Endothelial cell of umbilical vein (primary cell): ENCODE measurements at regions not wholly inside any gene's neighbourhood (a gene's known extent, or its start where the extent isn't known, plus 50 kb on each side); places are given as distances from the start of the nearest gene placed in this dataset.

Source experiments
- EZH2 ChIP-seq: IDR thresholded peaks from 2 replicates; pipeline ENCODE4 v1.6.1; 2012; ENCODE audit warnings: borderline replicate concordance, low read depth, mild to moderate bottlenecking, moderate library complexity, low read length, inconsistent platforms; ENCODE audit not compliant: severe bottlenecking
- FOS ChIP-seq: IDR thresholded peaks from 2 replicates; pipeline ENCODE4 v1.6.1; 2011; ENCODE audit warnings: mild to moderate bottlenecking, low read length, moderate library complexity, borderline replicate concordance; ENCODE audit not compliant: insufficient read depth
- GATA2 ChIP-seq: IDR thresholded peaks from 2 replicates; pipeline ENCODE4 v1.7.0; 2011; ENCODE audit warnings: low read depth, mild to moderate bottlenecking, moderate library complexity, mixed read lengths, low read length; ENCODE audit not compliant: insufficient read length, insufficient read depth
- JUN ChIP-seq: IDR thresholded peaks from 2 replicates; pipeline ENCODE4 v1.6.1; 2011; ENCODE audit warnings: borderline replicate concordance, low read depth; ENCODE audit not compliant: insufficient read length, insufficient read depth
- MYC ChIP-seq: IDR thresholded peaks from one replicate; pipeline ENCODE4 v1.6.1; 2011; ENCODE audit warnings: mild to moderate bottlenecking, low read depth, low read length
- POLR2A ChIP-seq: IDR thresholded peaks from 2 replicates; pipeline ENCODE4 v1.6.1; 2012; ENCODE audit warnings: low read depth, mild to moderate bottlenecking, control low read depth, low read length
- POLR2AphosphoS5 ChIP-seq: IDR thresholded peaks from 2 replicates; pipeline ENCODE4 v1.6.1; 2012; ENCODE audit warnings: low read depth, mild to moderate bottlenecking, control low read depth, low read length, moderate library complexity; ENCODE audit not compliant: insufficient read depth
- TF ChIP-seq, protein P1 (sequence below), 2 donors: IDR thresholded peaks; 1 replicate in 1 of 2; 2 replicates in 1 of 2; pipeline ENCODE4 v1.5.1; 2011; ENCODE audit warnings: low read length in 2 of 2, mild to moderate bottlenecking in 2 of 2, moderate library complexity in 2 of 2, control low read depth in 1 of 2, inconsistent platforms in 1 of 2, low read depth in 1 of 2; ENCODE audit not compliant: insufficient read depth in 1 of 2; ENCODE audit errors: extremely low read depth in 1 of 2
- TF ChIP-seq, protein P2 (sequence below): IDR thresholded peaks from 2 replicates; pipeline ENCODE4 v1.6.1; 2011; ENCODE audit not compliant: insufficient read depth, insufficient read length

DNA sequence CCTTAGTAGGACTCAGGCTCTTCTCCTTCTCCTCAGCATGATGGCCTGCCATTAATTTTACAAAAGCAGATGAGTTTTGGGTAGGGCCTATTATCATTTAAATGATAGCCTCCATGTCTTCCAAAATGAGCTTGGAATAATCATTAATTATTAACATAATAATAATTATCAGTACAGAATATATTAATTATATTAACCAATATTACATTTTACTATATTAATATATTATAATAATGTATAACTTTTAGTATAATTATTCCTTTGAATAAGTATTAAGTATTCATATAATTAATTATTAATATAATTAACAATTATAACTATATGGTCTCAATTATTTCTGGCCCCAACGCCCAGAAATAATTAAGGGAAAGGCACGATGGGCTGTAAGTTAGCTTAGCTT lies 318.6 kb upstream of the ADGRL4 start:
- no peak for TF ChIP-seq POLR2AphosphoS5
- TF ChIP-seq, protein P1, sequence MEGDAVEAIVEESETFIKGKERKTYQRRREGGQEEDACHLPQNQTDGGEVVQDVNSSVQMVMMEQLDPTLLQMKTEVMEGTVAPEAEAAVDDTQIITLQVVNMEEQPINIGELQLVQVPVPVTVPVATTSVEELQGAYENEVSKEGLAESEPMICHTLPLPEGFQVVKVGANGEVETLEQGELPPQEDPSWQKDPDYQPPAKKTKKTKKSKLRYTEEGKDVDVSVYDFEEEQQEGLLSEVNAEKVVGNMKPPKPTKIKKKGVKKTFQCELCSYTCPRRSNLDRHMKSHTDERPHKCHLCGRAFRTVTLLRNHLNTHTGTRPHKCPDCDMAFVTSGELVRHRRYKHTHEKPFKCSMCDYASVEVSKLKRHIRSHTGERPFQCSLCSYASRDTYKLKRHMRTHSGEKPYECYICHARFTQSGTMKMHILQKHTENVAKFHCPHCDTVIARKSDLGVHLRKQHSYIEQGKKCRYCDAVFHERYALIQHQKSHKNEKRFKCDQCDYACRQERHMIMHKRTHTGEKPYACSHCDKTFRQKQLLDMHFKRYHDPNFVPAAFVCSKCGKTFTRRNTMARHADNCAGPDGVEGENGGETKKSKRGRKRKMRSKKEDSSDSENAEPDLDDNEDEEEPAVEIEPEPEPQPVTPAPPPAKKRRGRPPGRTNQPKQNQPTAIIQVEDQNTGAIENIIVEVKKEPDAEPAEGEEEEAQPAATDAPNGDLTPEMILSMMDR (IDR thresholded peaks at IDR 0.05; ENCODE audit: extremely low read depth in 1 of 2, insufficient read depth in 1 of 2, low read depth in 1 of 2, low read length in 2 of 2), result no peak
- TF ChIP-seq POLR2A, result no peak
- no peak for TF ChIP-seq EZH2
- TF ChIP-seq, protein P2, sequence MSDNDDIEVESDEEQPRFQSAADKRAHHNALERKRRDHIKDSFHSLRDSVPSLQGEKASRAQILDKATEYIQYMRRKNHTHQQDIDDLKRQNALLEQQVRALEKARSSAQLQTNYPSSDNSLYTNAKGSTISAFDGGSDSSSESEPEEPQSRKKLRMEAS, result no peak
- TF ChIP-seq GATA2, result no peak
- no peak for TF ChIP-seq MYC
- no peak for TF ChIP-seq JUN
- no peak for TF ChIP-seq FOS
